ENCODE measurements at regions not wholly inside any gene's neighbourhood (a gene's known extent, or its start where the extent isn't known, plus 50 kb on each side); places are given as distances from the start of the nearest gene placed in this dataset.

DNA sequence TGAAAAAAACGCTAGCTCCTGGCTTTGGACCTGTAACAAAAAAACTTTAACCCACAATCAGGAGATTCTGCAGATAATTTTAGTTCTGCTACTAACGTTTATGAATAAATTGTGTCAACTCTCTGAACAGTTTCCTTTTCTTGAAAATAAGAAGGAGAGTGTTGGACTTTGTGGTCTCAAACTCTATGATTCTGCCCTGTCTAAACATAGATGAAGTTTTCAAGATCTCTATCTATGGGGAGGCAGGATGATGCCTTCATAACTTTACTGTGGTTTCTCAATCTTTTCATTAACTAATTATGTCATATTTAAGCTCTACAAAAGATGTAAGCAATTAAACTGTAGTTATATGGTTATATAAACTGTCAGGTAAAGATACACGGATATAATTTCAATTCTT lies 162.0 kb downstream of the REEP3 start:
- no peak overlapping the region for H3K4me3 Mint-ChIP-seq
- H3K36me3 Mint-ChIP-seq: no peaks in the 10 kb centered on the region
- TF ChIP-seq, protein P1, sequence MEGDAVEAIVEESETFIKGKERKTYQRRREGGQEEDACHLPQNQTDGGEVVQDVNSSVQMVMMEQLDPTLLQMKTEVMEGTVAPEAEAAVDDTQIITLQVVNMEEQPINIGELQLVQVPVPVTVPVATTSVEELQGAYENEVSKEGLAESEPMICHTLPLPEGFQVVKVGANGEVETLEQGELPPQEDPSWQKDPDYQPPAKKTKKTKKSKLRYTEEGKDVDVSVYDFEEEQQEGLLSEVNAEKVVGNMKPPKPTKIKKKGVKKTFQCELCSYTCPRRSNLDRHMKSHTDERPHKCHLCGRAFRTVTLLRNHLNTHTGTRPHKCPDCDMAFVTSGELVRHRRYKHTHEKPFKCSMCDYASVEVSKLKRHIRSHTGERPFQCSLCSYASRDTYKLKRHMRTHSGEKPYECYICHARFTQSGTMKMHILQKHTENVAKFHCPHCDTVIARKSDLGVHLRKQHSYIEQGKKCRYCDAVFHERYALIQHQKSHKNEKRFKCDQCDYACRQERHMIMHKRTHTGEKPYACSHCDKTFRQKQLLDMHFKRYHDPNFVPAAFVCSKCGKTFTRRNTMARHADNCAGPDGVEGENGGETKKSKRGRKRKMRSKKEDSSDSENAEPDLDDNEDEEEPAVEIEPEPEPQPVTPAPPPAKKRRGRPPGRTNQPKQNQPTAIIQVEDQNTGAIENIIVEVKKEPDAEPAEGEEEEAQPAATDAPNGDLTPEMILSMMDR (IDR thresholded peaks at IDR 0.05): no peak
- intact Hi-C loops (cut with micrococcal nuclease): no loop called here
- peaks cover 7 to 16% of the 10 kb centered on the region in 2 donors for H3K27me3 Mint-ChIP-seq (ENCODE audit: low read depth in 2 of 2)
- Histone ChIP-seq H3K9me3 (ENCODE audit: control insufficient read depth, insufficient read depth, low read length) (no peaks in the 10 kb centered on the region), H3K4me3 (ENCODE audit: low read length) (no peak overlapping the region), H3K27me3 (ENCODE audit: control insufficient read depth, insufficient read depth, low read length) (no peaks in the 10 kb centered on the region), H3K4me1 (ENCODE audit: control insufficient read depth, insufficient read depth, low read length) (no peaks in the 10 kb centered on the region), H3K27ac (ENCODE audit: low read length) (no peak overlapping the region), H3K36me3 (ENCODE audit: control insufficient read depth, insufficient read depth, low read length) (no peaks in the 10 kb centered on the region)
- H3K4me1 Mint-ChIP-seq: peaks cover 5 to 6% of the 10 kb centered on the region in 2 donors
- no peak for ATAC-seq
- H3K9me3 Mint-ChIP-seq: no peaks in the 10 kb centered on the region
- no peak overlapping the region for H3K27ac Mint-ChIP-seq
- DNase-seq: no peak
- 14% methylated on average over 1 of the region's 3 CpGs for WGBS (ENCODE audit: insufficient coverage)

DNA sequence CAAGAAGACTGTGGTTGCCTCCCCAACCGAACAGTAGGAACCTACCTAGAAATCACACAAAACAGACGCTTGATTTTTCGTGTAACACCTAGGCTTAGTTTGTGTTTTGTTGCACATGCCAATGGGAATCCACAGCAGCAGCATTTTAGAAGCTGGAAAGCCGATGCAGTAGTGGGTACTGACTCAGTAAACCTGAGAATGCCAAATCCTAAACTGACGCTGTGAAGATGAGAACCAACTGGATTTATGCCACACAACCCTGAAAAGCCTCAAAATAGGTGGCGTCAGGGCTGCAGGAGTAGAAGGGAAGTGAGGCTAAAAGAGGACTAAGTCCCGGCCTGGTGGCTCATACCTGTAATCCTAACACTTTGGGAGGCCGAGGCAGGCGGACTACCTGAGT lies 162.5 kb downstream of the REEP3 start:
- no peak overlapping the region for H3K4me3 Mint-ChIP-seq

DNA sequence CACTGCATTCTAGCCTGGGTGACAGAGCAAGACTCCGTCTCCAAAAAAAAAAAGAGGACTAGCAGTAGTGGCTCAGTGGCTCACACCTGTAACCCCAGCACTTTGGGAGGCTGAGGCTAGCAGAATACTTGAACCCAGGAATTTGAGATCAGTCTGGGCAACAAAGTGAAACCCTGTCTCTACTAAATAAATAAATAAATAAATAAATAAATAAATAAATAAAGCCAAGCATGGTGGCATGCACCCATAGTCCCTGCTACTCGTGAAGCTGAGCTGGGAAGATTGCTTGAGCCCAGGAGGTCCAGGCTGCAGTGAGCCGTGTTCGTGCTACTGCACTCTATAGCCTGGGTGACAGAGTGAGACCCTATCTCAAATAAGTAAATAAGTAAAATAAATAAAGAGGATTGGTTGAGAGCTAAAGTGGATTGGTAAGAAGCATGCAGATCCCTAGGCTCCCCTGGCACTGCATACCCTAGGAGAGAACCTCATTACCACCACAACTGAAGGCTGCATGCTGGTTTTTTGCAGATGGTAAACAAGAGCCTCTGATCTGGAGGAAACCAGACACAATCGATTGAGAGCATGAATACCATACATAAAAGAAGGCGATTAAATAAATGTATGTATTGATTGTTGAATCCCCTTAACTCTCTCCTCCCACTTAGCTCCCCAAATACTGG lies 163.2 kb downstream of the REEP3 start:
- no peaks in the 10 kb centered on the region for H3K27me3 ChIP-seq (ENCODE audit: control insufficient read depth, insufficient read depth, low read length)
- H3K4me1 ChIP-seq (ENCODE audit: control insufficient read depth, insufficient read depth, low read length): no peaks in the 10 kb centered on the region
- no peak overlapping the region for H3K4me3 Mint-ChIP-seq
- no peaks in the 10 kb centered on the region for H3K9me3 ChIP-seq (ENCODE audit: control insufficient read depth, insufficient read depth, low read length)
- peaks cover 5 to 6% of the 10 kb centered on the region in 2 donors for H3K4me1 Mint-ChIP-seq
- intact Hi-C loops (cut with micrococcal nuclease): no loop called here
- DNase-seq (no peak), ATAC-seq (no peak)
- no peaks in the 10 kb centered on the region for H3K36me3 Mint-ChIP-seq
- 95% methylated on average over 3 of the region's 6 CpGs for WGBS (ENCODE audit: insufficient coverage)
- H3K27ac Mint-ChIP-seq: no peak overlapping the region
- H3K27me3 Mint-ChIP-seq (ENCODE audit: low read depth in 2 of 2): peaks cover 7 to 19% of the 10 kb centered on the region in 2 donors
- H3K4me3 ChIP-seq (ENCODE audit: low read length): no peak overlapping the region
- no peaks in the 10 kb centered on the region for H3K9me3 Mint-ChIP-seq
- TF ChIP-seq, protein P1 (IDR thresholded peaks at IDR 0.05): no peak
- no peaks in the 10 kb centered on the region for H3K36me3 ChIP-seq (ENCODE audit: control insufficient read depth, insufficient read depth, low read length)
- no peak overlapping the region for H3K27ac ChIP-seq (ENCODE audit: low read length)

More for the DNA sequence above, 162.5 kb downstream of the REEP3 start:
- no peaks in the 10 kb centered on the region for H3K4me1 ChIP-seq (ENCODE audit: control insufficient read depth, insufficient read depth, low read length)
- DNase-seq: no peak
- no peaks in the 10 kb centered on the region for H3K36me3 ChIP-seq (ENCODE audit: control insufficient read depth, insufficient read depth, low read length)
- H3K4me3 ChIP-seq (ENCODE audit: low read length): no peak overlapping the region
- no peaks in the 10 kb centered on the region for H3K9me3 ChIP-seq (ENCODE audit: control insufficient read depth, insufficient read depth, low read length)
- TF ChIP-seq, protein P1 (IDR thresholded peaks at IDR 0.05): no peak
- peaks cover 5 to 6% of the 10 kb centered on the region in 2 donors for H3K4me1 Mint-ChIP-seq
- intact Hi-C loops (cut with micrococcal nuclease): no loop called here
- ATAC-seq: no peak
- 81% methylated on average over 9 of the region's 9 CpGs for WGBS (ENCODE audit: insufficient coverage)
- H3K9me3 Mint-ChIP-seq: no peaks in the 10 kb centered on the region
- no peaks in the 10 kb centered on the region for H3K36me3 Mint-ChIP-seq
- peaks cover 7 to 16% of the 10 kb centered on the region in 2 donors for H3K27me3 Mint-ChIP-seq (ENCODE audit: low read depth in 2 of 2)
- no peak overlapping the region for H3K27ac ChIP-seq (ENCODE audit: low read length)
- H3K27ac Mint-ChIP-seq: no peak overlapping the region
- H3K27me3 ChIP-seq (ENCODE audit: control insufficient read depth, insufficient read depth, low read length): no peaks in the 10 kb centered on the region

DNA sequence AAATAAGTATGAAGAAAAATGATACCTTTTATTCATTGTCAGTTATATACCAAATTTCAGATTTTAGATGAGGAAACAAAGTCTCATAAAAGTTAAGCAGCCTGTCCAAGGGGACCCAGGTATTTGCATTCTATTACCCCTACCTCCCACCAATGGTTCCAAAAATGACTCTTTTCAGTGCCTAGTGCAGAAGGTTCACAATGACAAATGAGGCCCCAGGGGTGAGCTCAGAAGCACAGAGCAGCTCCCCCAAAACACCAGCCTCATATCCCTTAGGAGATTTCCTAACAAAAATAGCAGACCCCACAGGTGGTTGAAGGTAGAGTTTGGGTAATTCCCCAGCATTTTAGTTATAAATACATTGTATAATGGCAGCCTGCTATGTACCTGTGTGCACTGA lies 168.6 kb downstream of the REEP3 start:
- H3K36me3 Mint-ChIP-seq: no peaks in the 10 kb centered on the region
- H3K4me3 ChIP-seq (ENCODE audit: low read length): no peak overlapping the region
- no peaks in the 10 kb centered on the region for H3K4me1 ChIP-seq (ENCODE audit: control insufficient read depth, insufficient read depth, low read length)
- intact Hi-C loops (cut with micrococcal nuclease): no loop called here
- no peak for DNase-seq
- H3K27ac ChIP-seq (ENCODE audit: low read length): no peak overlapping the region
- H3K4me1 Mint-ChIP-seq: no peaks in the 10 kb centered on the region
- H3K27ac Mint-ChIP-seq: no peak overlapping the region
- H3K36me3 ChIP-seq (ENCODE audit: control insufficient read depth, insufficient read depth, low read length): no peaks in the 10 kb centered on the region
- no peaks in the 10 kb centered on the region for H3K9me3 Mint-ChIP-seq
- ATAC-seq: no peak
- TF ChIP-seq, protein P1 (IDR thresholded peaks at IDR 0.05): no peak
- no peaks in the 10 kb centered on the region for H3K27me3 ChIP-seq (ENCODE audit: control insufficient read depth, insufficient read depth, low read length)
- H3K27me3 Mint-ChIP-seq (ENCODE audit: low read depth in 2 of 2): peaks cover 3 to 21% of the 10 kb centered on the region in 2 donors
- no peaks in the 10 kb centered on the region for H3K9me3 ChIP-seq (ENCODE audit: control insufficient read depth, insufficient read depth, low read length)
- H3K4me3 Mint-ChIP-seq: no peak overlapping the region

Data from natural killer cell (primary cell).